ENCODE measurements at regions not wholly inside any gene's neighbourhood (a gene's known extent, or its start where the extent isn't known, plus 50 kb on each side); places are given as distances from the start of the nearest gene placed in this dataset.

- no peak for TF ChIP-seq POLR2AphosphoS5 (IDR thresholded peaks at IDR 0.05; ENCODE audit: borderline replicate concordance, low read depth, low read length)
- TF ChIP-seq EZH2 (IDR thresholded peaks at IDR 0.05): no peak
Measured at GRCh38 chr1:239985044-239985443, 106.6 kb upstream of the FMN2 start.

Data from SK-N-MC (cell line).